22Rv1 (cell line): ENCODE measurements at regions not wholly inside any gene's neighbourhood (a gene's known extent, or its start where the extent isn't known, plus 50 kb on each side); places are given as distances from the start of the nearest gene placed in this dataset.

ENCODE experiments used
- CTCF ChIP-seq: fragments of 450-650 bp; IDR thresholded peaks from 2 replicates; pipeline ENCODE4 v1.5.1; 2017; ENCODE audit warnings: mild to moderate bottlenecking
- ZFX ChIP-seq: fragments of 450-650 bp; IDR thresholded peaks from 2 replicates; pipeline ENCODE4 v1.6.1; 2017; ENCODE audit warnings: antibody characterized with exemption, borderline replicate concordance

- TF ChIP-seq CTCF (no peak), ZFX (no peak)
Measured at GRCh38 chr3:89690646-89691045, 583.2 kb downstream of the EPHA3 start.
